C4-2B (cell line): ENCODE measurements at regions not wholly inside any gene's neighbourhood (a gene's known extent, or its start where the extent isn't known, plus 50 kb on each side); places are given as distances from the start of the nearest gene placed in this dataset.

Experiments used
- ZFX ChIP-seq: fragments of 450-650 bp; IDR thresholded peaks from 2 replicates; pipeline ENCODE4 v1.6.1; 2017
- TF ChIP-seq, protein P1 (sequence below): fragments of 450-650 bp; conservative IDR thresholded peaks from 2 replicates; pipeline ENCODE4 v1.5.1; 2017; ENCODE audit warnings: mild to moderate bottlenecking

DNA sequence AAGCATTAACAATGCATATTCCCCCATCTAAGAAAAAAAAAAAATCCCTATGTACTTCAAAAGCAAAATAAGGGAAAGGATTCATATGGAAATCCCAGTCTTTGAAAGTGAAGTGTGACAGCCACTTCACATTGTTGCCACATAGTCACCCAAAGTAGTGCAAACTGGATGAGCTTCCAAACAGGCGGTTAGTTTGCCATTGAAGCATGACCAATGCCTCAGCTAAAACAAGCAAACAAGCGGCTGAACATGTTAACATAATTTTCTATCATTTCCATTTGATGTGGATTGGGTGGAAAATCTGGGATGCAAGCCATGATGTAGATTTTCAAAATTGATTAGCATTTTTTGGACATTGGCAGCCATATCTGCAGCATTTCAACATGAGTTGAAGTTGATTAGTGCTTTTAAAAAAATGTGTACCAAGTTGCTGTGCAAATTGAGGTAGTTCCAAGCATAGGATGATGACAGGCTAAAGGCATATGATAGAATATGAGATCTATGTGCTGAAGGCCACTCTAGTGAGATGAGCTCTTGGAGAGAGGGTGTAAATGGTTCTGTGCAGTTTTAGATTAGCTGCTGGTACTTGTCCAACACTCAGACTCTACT lies 405.2 kb downstream of the NR2F2 start:
- TF ChIP-seq, protein P1, sequence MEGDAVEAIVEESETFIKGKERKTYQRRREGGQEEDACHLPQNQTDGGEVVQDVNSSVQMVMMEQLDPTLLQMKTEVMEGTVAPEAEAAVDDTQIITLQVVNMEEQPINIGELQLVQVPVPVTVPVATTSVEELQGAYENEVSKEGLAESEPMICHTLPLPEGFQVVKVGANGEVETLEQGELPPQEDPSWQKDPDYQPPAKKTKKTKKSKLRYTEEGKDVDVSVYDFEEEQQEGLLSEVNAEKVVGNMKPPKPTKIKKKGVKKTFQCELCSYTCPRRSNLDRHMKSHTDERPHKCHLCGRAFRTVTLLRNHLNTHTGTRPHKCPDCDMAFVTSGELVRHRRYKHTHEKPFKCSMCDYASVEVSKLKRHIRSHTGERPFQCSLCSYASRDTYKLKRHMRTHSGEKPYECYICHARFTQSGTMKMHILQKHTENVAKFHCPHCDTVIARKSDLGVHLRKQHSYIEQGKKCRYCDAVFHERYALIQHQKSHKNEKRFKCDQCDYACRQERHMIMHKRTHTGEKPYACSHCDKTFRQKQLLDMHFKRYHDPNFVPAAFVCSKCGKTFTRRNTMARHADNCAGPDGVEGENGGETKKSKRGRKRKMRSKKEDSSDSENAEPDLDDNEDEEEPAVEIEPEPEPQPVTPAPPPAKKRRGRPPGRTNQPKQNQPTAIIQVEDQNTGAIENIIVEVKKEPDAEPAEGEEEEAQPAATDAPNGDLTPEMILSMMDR: no peak
- no peak for TF ChIP-seq ZFX
